GM21723 (cell line): ENCODE measurements at regions not wholly inside any gene's neighbourhood (a gene's known extent, or its start where the extent isn't known, plus 50 kb on each side); places are given as distances from the start of the nearest gene placed in this dataset.
"Not testable (repeated sequence)": the region's sequence is repeated elsewhere in the genome, so short reads cannot be mapped to it uniquely, and the experiment has no call there.

Source experiments
- ATAC-seq: cut with Tn5 transposase; IDR thresholded peaks from one replicate; pipeline ENCODE4 v1.9.1; 2021; ENCODE audit warnings: mild to moderate bottlenecking, moderate library complexity; ENCODE audit not compliant: unreplicated experiment

GRCh38 chr5:148880197-148880596 lies 53.8 kb downstream of the ADRB2 start:
- ATAC-seq: no peak

- no peak for ATAC-seq
Observed at GRCh38 chr5:148880696-148881095, 54.3 kb downstream of the ADRB2 start.

DNA sequence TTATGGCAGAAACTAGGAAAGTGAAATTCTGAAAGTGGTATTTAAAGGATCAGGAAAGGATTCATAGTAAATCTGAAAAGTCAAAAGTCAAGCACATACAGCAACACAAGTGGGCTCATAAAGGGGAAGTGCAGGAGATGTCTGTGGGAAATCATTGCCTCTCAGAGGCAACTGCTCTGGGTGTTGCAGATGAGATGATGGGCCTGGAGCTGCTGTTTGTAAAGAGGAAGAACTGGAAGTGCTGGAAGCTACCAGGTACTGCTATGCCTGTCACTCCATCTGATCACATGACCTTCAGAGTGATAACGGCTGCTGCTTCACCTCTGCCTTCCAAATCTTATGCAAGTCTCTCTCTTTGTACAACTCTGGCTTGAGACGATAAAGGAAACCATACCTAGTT lies 55.9 kb downstream of the ADRB2 start:
- ATAC-seq: no peak

- ATAC-seq: no peak
Observed at GRCh38 chr5:148884339-148885020, 58.1 kb downstream of the ADRB2 start.

- ATAC-seq: no peak
Observed at GRCh38 chr5:148887123-148887881, 60.9 kb downstream of the ADRB2 start.

- not testable (repeated sequence) for ATAC-seq
Observed at GRCh38 chr5:148889936-148890335, 63.5 kb downstream of the ADRB2 start.

- not testable (repeated sequence) for ATAC-seq
Observed at GRCh38 chr5:148895441-148895840, 69.0 kb downstream of the ADRB2 start.

GRCh38 chr5:148897842-148898241 lies 71.4 kb downstream of the ADRB2 start:
- no peak for ATAC-seq

GRCh38 chr5:148898413-148899075 lies 72.1 kb downstream of the ADRB2 start:
- no peak for ATAC-seq

GRCh38 chr5:148899993-148900392 lies 73.6 kb downstream of the ADRB2 start:
- ATAC-seq: no peak

DNA sequence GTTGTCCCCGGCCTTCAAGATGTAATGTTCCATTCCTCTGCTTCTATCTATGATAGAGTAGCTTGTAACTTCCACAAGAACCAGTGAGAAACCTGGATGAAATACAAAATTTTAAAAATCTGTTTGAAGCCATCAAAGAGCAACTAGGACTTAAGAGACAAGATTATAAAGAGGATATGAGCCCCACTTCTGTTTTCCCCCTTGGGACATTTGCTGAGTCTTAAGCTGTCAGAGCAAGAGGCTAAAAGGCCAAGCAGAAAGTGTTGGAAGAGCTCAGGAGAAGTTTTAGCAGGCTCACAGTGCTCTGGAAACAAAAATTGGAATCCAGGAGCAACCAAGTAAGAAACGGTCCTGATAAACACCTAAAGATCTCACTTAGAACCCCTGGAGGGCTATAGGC lies 76.1 kb downstream of the ADRB2 start:
- ATAC-seq: no peak

DNA sequence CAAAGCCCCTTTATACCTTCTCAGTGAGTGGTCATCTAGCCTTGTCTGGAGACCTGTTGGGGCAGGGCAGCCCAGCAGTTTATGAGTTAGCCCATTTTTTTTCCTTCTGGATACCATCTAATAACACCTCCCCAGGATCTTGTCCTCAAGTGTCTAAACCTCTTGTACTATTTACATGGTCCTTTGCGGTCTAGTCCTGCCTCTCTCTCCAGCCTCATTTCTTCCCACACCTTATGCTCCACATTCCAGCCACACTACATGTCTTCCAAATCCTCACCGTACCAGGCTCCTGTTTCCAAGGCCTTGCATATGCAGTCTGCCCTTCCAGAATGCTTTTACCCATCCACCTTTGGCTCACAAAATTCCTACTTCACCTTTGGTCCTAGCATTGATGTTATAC lies 77.2 kb downstream of the ADRB2 start:
- ATAC-seq: no peak

DNA sequence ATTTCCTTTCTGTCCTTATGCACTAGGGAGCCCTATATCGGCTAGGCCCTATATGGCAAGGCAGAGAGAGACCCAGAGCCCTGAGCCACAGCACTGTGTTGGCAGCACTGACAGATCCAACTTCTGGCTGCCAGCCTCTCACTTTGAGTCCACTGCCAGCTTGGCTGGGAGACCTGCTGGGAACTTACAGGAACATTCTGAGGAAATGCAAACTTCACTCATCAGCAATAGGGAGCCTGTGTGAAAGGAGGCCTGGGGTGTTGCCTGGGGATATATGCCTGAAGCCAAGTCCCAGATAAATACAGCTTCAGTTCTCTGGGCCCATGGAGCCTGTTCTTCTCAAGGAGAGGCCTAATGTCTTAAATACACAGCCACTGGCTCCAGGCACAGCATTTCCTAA lies 78.0 kb downstream of the ADRB2 start:
- no peak for ATAC-seq

DNA sequence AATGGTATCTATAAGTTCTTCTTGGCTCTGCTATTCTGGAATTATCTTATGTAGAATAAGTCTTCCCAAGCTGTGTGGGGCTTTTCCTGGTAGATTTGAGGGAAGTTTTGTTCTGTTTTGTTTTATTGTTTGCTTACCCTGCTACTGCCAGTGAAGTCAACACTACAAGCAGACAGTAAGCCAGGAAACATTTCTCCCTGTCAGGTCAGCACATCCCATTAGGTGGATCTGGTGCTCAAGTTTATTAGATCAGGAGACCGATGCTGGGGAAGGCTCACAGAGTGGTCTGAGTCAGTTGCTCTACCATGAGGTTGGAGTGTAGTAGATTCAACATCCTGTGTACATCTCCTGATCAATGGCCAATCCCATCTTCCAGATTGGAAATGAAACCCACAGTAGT lies 79.1 kb downstream of the ADRB2 start:
- no peak for ATAC-seq

- no peak for ATAC-seq
Observed at GRCh38 chr5:148906968-148907367, 80.6 kb downstream of the ADRB2 start.

- no peak for ATAC-seq
Observed at GRCh38 chr5:148909040-148909439, 82.6 kb downstream of the ADRB2 start.

GRCh38 chr5:148909766-148910165 lies 83.4 kb downstream of the ADRB2 start:
- no peak for ATAC-seq

DNA sequence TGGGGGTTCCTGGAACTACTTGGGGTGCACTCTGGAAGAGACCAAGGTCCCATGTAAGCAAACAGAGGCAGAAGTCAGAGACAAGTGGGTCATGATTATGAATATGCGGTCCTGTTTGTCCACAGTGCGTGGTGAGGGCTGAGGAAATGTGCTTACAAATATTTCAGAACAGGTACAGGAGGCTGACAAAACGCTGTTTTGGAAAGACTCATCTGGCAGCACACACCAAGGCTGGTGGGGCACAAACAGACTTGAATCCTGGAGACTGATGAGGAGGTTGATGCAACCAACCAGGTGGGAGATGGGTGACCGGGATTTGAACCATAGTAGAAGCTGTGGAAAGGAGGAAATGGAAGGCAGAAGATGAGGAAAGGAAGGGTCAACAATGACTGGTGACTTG lies 83.8 kb downstream of the ADRB2 start:
- ATAC-seq: no peak

DNA sequence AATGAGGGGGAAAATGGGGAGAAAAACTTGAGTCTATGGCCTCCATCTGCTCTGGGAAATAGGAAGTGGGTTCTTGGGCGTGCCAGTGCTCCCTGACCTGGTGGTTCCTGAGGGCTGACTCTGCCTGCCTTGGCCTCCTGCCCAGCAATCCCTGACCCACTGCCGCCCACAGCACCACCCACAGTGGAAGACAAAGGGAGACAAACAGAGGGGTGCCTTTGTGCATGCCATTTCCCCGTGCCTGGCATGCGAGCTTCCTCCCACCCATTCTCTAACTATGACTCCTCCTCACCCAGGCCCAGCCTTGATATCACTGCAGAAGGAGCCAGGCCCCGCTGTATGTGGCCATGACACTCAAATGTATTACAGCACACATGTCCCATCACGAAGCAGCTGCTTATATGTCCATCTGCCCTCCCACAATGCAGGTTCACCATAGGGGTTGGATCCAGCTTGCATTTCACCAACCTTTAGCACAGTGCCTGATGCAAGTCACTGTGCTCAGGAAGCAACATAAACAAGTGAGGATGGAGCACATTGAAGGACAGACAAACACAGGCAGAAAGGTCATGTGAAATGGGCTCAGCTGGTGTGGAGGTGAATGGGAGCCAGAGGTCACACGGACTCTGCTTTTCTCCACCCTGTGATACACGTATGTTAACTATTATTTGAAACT lies 84.4 kb downstream of the ADRB2 start:
- no peak for ATAC-seq

DNA sequence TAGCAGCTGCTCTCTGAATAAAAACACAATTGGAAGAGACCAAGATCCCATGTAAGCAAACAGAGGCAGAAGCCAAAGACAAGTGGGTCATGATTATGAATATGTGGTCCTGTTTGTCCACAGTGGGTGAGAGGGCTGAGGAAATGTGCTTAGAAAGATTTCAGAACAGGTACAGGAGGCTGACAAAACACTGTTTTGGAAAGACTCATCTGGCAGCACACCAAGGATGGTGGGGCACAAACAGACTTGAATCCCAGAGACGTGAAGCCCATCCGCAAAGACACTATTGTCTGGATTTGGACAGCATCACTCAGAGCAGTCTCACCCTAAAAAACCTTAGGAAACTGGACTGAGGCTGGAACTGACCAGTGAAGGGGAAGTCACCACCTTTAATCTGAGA lies 85.0 kb downstream of the ADRB2 start:
- ATAC-seq: no peak

DNA sequence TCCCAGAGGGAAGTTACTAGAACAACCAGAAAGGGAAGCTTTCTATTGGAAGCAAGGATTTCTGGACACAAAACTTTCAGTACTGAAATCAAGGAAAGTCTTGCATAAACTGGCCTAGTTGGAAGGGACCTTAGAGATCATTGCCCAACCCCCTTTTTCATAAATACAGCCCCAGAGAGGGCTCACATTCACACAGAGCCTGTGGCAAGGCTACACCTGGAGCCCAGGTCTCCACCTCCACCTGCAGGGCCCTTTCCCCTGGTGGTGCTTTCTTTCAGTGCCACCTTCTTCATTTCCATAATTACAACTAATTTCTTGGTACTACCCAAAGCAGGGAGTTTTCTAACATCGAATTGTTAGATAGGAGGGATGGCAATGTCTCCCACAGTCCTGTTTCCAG lies 85.7 kb downstream of the ADRB2 start:
- no peak for ATAC-seq
